ENCODE measurements at regions not wholly inside any gene's neighbourhood (a gene's known extent, or its start where the extent isn't known, plus 50 kb on each side); places are given as distances from the start of the nearest gene placed in this dataset.

GRCh38 chr2:60400462-60401246 is 152.8 kb downstream of the BCL11A start:
- Histone ChIP-seq H3K9me3 (no peaks in the 10 kb centered on the region), H3K27me3 (replicated peaks; ENCODE audit: insufficient read depth) (no peaks in the 10 kb centered on the region), H3K4me3 (no peak overlapping the region), H3K36me3 (no peaks in the 10 kb centered on the region), H3K27ac (no peak overlapping the region), H3K4me1 (ENCODE audit: control insufficient read depth in 1 of 2, low read depth in 2 of 2) (no peaks in the 10 kb centered on the region)
- DNase-seq (ENCODE audit: low spot score) (no peak), ATAC-seq (ENCODE audit: insufficient number of reproducible peaks, low FRiP score, low read depth) (no peak)
- no peak for TF ChIP-seq CTCF (IDR thresholded peaks at IDR 0.05)

DNA sequence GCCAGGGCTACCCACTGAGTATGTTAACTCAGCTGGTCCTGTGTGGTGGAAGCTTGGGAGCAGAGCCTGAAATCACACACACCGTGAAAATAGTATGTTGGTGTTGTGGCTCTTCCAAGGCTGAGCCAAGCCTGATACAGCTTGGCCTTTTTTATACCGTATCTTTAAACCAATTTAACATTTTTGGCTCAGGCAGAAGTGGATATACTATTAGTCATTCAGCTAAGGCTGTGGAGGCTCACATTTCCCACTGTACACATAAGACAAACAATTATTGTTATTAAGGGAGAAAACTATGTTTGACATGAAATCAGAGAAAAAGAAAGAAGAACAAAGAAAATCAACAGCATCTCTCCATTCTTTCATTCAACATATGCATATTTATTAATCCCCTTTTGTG is 159.0 kb downstream of the BCL11A start:
- no peak for TF ChIP-seq CTCF (IDR thresholded peaks at IDR 0.05)
- no peaks in the 10 kb centered on the region for H3K4me1 ChIP-seq (ENCODE audit: control insufficient read depth in 1 of 2, low read depth in 2 of 2)

DNA sequence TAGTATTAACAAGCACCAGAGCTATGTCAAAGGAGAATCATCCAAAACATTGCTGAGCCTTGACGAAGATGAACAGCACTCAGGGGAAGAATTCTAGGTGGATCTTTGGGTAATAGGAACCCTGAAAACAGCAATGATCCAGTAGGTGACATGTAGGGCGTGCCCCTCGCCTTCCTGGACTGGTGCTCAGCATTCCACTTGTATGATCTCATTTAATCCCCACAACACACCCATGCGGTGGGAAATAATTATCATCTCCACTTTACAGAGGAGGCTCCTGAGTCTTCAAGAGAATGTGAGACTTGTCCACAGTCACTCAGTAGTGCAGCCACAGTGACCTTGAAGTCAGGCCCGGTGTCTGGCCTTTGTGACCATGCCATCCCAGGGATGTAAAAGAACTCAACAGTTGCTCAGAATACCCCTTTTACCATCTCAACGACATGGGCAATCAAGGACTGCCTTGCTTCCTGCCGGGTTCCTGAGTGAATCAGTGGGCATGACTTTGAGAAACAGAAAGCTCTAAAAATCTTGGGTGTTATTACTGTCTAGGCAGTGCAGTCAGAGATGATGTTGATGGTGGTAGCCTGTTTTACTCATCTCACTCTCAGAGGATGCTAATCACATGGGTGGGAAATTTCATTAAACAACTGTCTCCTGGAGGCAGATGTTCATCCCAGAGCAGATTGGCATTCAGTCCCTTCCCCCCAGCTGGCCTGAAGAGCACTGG is 161.6 kb downstream of the BCL11A start:
- no peak for TF ChIP-seq CTCF (IDR thresholded peaks at IDR 0.05)

More for the DNA sequence above, 159.0 kb downstream of the BCL11A start:
- DNase-seq (ENCODE audit: low spot score) (no peak), ATAC-seq (ENCODE audit: insufficient number of reproducible peaks, low FRiP score, low read depth) (no peak)
- H3K27me3 ChIP-seq (replicated peaks; ENCODE audit: insufficient read depth): no peaks in the 10 kb centered on the region
- H3K4me3 ChIP-seq: no peak overlapping the region
- no peaks in the 10 kb centered on the region for H3K9me3 ChIP-seq
- H3K36me3 ChIP-seq: no peaks in the 10 kb centered on the region
- H3K27ac ChIP-seq: no peak overlapping the region

GRCh38 chr2:60391230-60391629 is 162.2 kb downstream of the BCL11A start:
- Histone ChIP-seq H3K9me3 (no peaks in the 10 kb centered on the region), H3K36me3 (no peaks in the 10 kb centered on the region), H3K27ac (no peak overlapping the region), H3K4me1 (ENCODE audit: control insufficient read depth in 1 of 2, low read depth in 2 of 2) (no peaks in the 10 kb centered on the region), H3K27me3 (replicated peaks; ENCODE audit: insufficient read depth) (no peaks in the 10 kb centered on the region), H3K4me3 (no peak overlapping the region)
- DNase-seq (ENCODE audit: low spot score) (no peak), ATAC-seq (ENCODE audit: insufficient number of reproducible peaks, low FRiP score, low read depth) (no peak)
- no peak for TF ChIP-seq CTCF (IDR thresholded peaks at IDR 0.05)

More for the DNA sequence above, 161.6 kb downstream of the BCL11A start:
- H3K9me3 ChIP-seq: no peaks in the 10 kb centered on the region
- no peak overlapping the region for H3K27ac ChIP-seq
- ATAC-seq (ENCODE audit: insufficient number of reproducible peaks, low FRiP score, low read depth) (no peak), DNase-seq (ENCODE audit: low spot score) (no peak)
- H3K36me3 ChIP-seq: no peaks in the 10 kb centered on the region
- H3K4me1 ChIP-seq (ENCODE audit: control insufficient read depth in 1 of 2, low read depth in 2 of 2): no peaks in the 10 kb centered on the region
- no peaks in the 10 kb centered on the region for H3K27me3 ChIP-seq (replicated peaks; ENCODE audit: insufficient read depth)
- no peak overlapping the region for H3K4me3 ChIP-seq

GRCh38 chr2:60386436-60386835 is 167.0 kb downstream of the BCL11A start:
- no peak for TF ChIP-seq CTCF (IDR thresholded peaks at IDR 0.05)
- DNase-seq (ENCODE audit: low spot score): no peak
- Histone ChIP-seq H3K36me3 (no peaks in the 10 kb centered on the region), H3K9me3 (no peaks in the 10 kb centered on the region), H3K4me3 (no peak overlapping the region), H3K27me3 (replicated peaks; ENCODE audit: insufficient read depth) (no peaks in the 10 kb centered on the region), H3K27ac (no peak overlapping the region), H3K4me1 (ENCODE audit: control insufficient read depth in 1 of 2, low read depth in 2 of 2) (no peaks in the 10 kb centered on the region)
- no peak for ATAC-seq (ENCODE audit: insufficient number of reproducible peaks, low FRiP score, low read depth)
